ENCODE measurements at regions not wholly inside any gene's neighbourhood (a gene's known extent, or its start where the extent isn't known, plus 50 kb on each side); places are given as distances from the start of the nearest gene placed in this dataset.
"Not testable (repeated sequence)": the region's sequence is repeated elsewhere in the genome, so short reads cannot be mapped to it uniquely, and the experiment has no call there.

DNA sequence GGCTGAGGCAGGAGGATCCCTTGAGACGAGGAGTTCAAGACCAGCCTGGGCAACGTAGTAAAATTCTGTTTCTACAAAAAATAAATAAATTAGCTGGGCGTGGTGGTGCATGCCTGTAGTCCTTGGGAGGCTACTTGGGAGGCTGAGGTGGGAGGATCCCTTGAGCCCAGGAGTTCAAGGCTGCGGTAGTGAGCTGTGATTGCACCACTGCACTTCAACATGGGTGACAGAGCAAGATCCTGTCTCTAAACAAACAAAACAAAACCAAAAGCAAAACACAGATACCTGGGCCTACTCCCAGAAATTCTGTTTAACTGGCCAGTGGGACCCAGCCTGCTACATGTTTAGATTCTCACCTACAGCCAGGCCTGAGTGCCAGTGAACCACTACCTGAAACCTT lies 74.6 kb upstream of the MEDAG start:
- H3K36me3 ChIP-seq (ENCODE audit: control insufficient read depth, insufficient read depth, low read length), result no peaks in the 10 kb centered on the region
- no peak overlapping the region for H3K27ac ChIP-seq (ENCODE audit: low read depth, low read length)
- H3K4me1 ChIP-seq (ENCODE audit: control insufficient read depth, insufficient read depth, low read length), result peaks cover 13% of the 10 kb centered on the region; the same call in 1 of the 2 replicates
- H3K27me3 ChIP-seq (ENCODE audit: control insufficient read depth, insufficient read depth, low read length), result peaks cover 24% of the 10 kb centered on the region
- H3K9me3 ChIP-seq (ENCODE audit: control insufficient read depth, insufficient read depth, low read length), result no peaks in the 10 kb centered on the region
- no peak overlapping the region for H3K4me3 ChIP-seq (ENCODE audit: low read depth, low read length)
- H3K9ac ChIP-seq (ENCODE audit: low read depth, low read length), result no peak overlapping the region

DNA sequence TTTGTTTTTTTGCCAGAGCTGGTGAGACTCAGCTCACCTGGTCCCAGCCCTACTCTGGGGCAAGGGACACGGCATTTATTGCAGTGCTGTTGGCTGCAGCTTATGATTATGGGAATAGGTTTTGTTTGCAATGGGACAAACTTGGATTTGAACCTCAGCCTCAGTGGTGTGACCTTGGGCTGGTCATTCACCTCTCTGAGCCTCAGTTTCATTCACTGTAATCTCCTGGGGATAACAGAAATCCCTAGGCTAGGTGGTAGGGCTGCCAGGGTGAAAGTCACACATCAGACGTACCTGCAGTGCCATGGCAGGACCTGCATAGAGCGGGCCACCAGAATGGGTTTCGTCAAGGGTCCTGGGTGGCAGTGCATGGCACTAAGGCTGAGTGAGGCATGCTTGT lies 73.7 kb upstream of the MEDAG start:
- no peaks in the 10 kb centered on the region for H3K9me3 ChIP-seq (ENCODE audit: control insufficient read depth, insufficient read depth, low read length)
- H3K36me3 ChIP-seq (ENCODE audit: control insufficient read depth, insufficient read depth, low read length), result no peaks in the 10 kb centered on the region
- H3K27me3 ChIP-seq (ENCODE audit: control insufficient read depth, insufficient read depth, low read length), result peaks cover 19% of the 10 kb centered on the region
- peaks cover 12% of the 10 kb centered on the region; the same call in 1 of the 2 replicates for H3K4me1 ChIP-seq (ENCODE audit: control insufficient read depth, insufficient read depth, low read length)
- H3K9ac ChIP-seq (ENCODE audit: low read depth, low read length), result no peak overlapping the region
- no peak overlapping the region for H3K27ac ChIP-seq (ENCODE audit: low read depth, low read length)
- no peak overlapping the region for H3K4me3 ChIP-seq (ENCODE audit: low read depth, low read length)

DNA sequence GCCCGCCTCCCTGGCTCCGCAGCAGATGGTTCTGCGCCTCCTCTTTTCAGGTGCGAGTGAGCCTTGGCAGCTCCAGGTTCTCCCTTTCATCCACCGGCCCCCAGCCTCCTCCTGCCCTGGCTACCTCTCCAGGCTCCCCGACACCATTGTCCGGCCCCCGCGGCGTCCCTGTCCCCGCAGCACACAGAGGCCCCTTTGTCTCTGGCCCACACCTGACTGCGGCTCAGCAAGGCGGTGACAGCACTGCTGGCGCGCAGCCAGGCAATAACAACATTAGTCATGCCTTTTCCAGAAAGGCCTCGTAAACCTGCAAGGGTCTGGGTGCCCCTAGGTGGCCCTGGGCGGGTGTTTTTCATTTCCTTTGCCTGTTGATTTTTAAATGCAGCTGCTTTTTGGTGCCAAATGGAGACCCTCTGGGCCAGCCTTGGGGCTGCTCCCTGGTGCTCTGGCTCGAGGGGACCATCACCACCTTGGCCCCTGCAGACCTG lies 73.2 kb upstream of the MEDAG start:
- Histone ChIP-seq H3K4me3 (ENCODE audit: low read depth, low read length) (no peak overlapping the region), H3K9me3 (ENCODE audit: control insufficient read depth, insufficient read depth, low read length) (no peaks in the 10 kb centered on the region), H3K4me1 (ENCODE audit: control insufficient read depth, insufficient read depth, low read length) (peaks cover 7% of the 10 kb centered on the region; the same call in 1 of the 2 replicates), H3K9ac (ENCODE audit: low read depth, low read length) (no peak overlapping the region), H3K27ac (ENCODE audit: low read depth, low read length) (peak overlapping the region; percentile 47), H3K36me3 (ENCODE audit: control insufficient read depth, insufficient read depth, low read length) (no peaks in the 10 kb centered on the region), H3K27me3 (ENCODE audit: control insufficient read depth, insufficient read depth, low read length) (peaks cover 16% of the 10 kb centered on the region)

DNA sequence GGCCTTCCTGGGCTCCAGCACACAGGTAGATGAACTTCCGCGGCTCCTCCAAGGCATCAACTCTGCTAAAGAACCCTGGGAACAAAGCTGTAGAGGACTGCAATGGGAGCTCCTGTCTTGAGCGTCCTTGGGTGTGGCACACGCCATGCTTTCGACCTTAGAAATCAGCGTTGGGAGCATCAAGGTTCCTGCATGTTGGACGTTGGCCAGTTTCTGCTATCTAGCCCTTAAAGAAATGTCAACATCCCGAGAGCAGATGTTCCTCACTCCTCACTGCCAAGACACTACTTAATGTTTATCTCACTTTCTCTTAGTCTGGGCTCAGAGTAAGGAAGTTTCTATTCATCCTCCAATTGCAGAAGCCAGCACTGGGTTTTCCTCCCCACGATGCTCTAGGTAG lies 70.6 kb upstream of the MEDAG start:
- H3K27ac ChIP-seq (ENCODE audit: low read depth, low read length), result no peak overlapping the region
- H3K9ac ChIP-seq (ENCODE audit: low read depth, low read length), result no peak overlapping the region
- peaks cover 7% of the 10 kb centered on the region; the same call in 1 of the 2 replicates for H3K4me1 ChIP-seq (ENCODE audit: control insufficient read depth, insufficient read depth, low read length)

DNA sequence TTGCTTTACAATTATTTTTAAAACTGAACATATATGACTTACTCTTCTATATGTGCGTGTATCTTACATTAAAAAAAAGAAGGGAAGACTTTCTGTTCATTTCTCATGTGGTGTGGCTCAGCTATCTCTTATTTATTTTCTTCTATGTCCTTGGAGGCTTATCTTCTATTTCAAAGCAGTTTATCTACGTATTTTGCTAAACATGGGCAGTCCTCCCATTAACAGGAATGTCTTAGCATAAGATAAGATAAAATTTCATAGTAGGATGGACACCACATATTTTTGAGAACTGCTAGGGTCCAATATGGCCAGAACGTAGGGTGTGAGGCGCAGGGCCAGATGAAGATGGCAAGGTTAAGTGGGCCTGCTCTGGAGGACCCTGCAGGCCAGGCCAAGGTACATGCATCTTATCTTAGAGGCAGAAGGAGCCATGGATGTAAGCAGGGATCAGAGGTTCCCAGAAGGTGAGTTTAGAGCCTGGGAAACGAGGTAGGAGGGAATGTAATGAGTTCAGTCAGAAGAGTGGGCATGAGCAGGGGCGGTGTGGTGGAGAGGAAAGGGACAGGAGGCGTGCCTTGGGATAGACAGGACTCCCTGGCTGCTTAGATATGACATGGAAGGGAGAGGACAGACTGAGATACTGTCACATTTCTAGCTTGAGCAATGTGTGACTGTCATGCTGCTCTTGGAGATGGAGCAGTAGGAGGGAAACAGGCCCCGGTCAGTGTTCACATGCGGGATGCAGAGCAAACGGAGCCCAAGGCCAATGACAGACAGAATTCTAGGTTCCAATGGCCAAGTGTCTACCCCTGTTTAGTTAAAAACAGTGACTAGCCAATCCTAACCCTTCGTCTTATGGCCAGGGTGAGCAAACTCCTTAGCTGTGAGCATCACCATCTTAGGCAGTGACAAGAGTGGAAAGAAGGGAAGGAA lies 68.6 kb upstream of the MEDAG start:
- Histone ChIP-seq H3K27ac (ENCODE audit: low read depth, low read length) (no peak overlapping the region), H3K4me1 (ENCODE audit: control insufficient read depth, insufficient read depth, low read length) (peaks cover 7% of the 10 kb centered on the region; the same call in 1 of the 2 replicates), H3K27me3 (ENCODE audit: control insufficient read depth, insufficient read depth, low read length) (no peaks in the 10 kb centered on the region), H3K9me3 (ENCODE audit: control insufficient read depth, insufficient read depth, low read length) (no peaks in the 10 kb centered on the region), H3K36me3 (ENCODE audit: control insufficient read depth, insufficient read depth, low read length) (no peaks in the 10 kb centered on the region), H3K4me3 (ENCODE audit: low read depth, low read length) (no peak overlapping the region), H3K9ac (ENCODE audit: low read depth, low read length) (no peak overlapping the region)

More for the DNA sequence above, 70.6 kb upstream of the MEDAG start:
- H3K9me3 ChIP-seq (ENCODE audit: control insufficient read depth, insufficient read depth, low read length), result no peaks in the 10 kb centered on the region
- H3K4me3 ChIP-seq (ENCODE audit: low read depth, low read length), result no peak overlapping the region
- H3K36me3 ChIP-seq (ENCODE audit: control insufficient read depth, insufficient read depth, low read length), result no peaks in the 10 kb centered on the region
- no peaks in the 10 kb centered on the region for H3K27me3 ChIP-seq (ENCODE audit: control insufficient read depth, insufficient read depth, low read length)

DNA sequence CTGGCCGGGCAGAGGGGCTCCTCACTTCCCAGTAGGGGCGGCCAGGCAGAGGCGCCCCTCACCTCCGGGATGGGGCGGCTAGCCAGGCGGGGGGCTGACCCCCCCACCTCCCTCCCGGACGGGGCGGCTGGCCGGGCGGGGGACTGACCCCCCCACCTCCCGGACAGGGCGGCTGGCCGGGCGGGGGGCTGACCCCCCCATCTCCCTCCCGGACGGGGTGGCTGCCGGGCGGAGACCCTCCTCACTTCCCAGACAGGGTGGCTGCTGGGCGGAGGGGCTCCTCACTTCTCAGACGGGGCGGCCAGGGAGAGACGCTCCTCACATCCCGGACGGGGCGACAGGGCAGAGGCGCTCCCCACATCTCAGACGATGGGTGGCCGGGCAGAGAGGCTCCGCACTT lies 66.4 kb upstream of the MEDAG start:
- H3K9me3 ChIP-seq (ENCODE audit: control insufficient read depth, insufficient read depth, low read length); H3K4me1 ChIP-seq (ENCODE audit: control insufficient read depth, insufficient read depth, low read length); H3K4me3 ChIP-seq (ENCODE audit: low read depth, low read length); H3K27me3 ChIP-seq (ENCODE audit: control insufficient read depth, insufficient read depth, low read length); H3K27ac ChIP-seq (ENCODE audit: low read depth, low read length); H3K9ac ChIP-seq (ENCODE audit: low read depth, low read length); H3K36me3 ChIP-seq (ENCODE audit: control insufficient read depth, insufficient read depth, low read length): not testable (repeated sequence)

DNA sequence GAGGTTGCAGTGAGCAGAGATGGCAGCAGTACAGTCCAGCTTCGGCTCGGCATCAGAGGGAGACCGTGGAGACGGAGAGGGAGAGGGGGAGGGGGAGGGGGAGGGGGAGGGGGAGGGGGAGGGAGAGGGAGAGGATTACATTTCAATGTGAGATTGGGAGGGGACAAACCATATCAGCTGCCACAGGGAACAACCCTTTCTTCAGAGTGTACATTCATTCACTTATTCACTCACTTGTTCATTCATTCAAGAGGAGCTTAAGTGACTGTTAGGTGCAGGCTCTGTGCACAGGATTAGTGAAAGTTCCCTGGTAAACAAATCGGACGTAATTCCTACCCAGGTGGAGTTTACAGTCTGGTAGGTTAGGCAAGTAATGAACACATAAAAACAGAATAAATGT lies 65.6 kb upstream of the MEDAG start:
- Histone ChIP-seq H3K36me3 (ENCODE audit: control insufficient read depth, insufficient read depth, low read length) (no peaks in the 10 kb centered on the region), H3K4me1 (ENCODE audit: control insufficient read depth, insufficient read depth, low read length) (no peaks in the 10 kb centered on the region), H3K4me3 (ENCODE audit: low read depth, low read length) (no peak overlapping the region), H3K9me3 (ENCODE audit: control insufficient read depth, insufficient read depth, low read length) (no peaks in the 10 kb centered on the region), H3K27me3 (ENCODE audit: control insufficient read depth, insufficient read depth, low read length) (no peaks in the 10 kb centered on the region), H3K9ac (ENCODE audit: low read depth, low read length) (no peak overlapping the region), H3K27ac (ENCODE audit: low read depth, low read length) (no peak overlapping the region)

DNA sequence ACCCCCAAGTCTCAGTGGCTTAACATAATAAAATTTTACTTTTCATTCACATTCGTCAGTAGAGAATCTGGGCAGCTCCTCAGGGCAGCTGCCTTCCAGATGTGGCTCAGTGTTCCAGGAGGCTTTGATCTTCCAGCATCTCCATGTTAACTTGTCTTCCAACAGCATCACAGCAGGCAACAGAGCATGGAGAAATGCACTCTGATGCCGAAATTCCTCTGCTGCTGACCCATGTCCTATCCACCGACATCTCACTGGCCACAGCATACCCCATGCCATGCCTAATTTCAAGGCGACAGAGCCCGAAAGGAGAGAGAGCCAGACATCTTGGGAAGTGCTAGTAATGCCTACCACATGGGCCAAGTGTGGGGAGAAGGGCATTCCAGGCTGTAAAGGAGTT lies 64.9 kb upstream of the MEDAG start:
- Histone ChIP-seq H3K4me1 (ENCODE audit: control insufficient read depth, insufficient read depth, low read length) (no peaks in the 10 kb centered on the region), H3K4me3 (ENCODE audit: low read depth, low read length) (no peak overlapping the region), H3K27ac (ENCODE audit: low read depth, low read length) (no peak overlapping the region), H3K9ac (ENCODE audit: low read depth, low read length) (no peak overlapping the region), H3K36me3 (ENCODE audit: control insufficient read depth, insufficient read depth, low read length) (no peaks in the 10 kb centered on the region), H3K27me3 (ENCODE audit: control insufficient read depth, insufficient read depth, low read length) (no peaks in the 10 kb centered on the region), H3K9me3 (ENCODE audit: control insufficient read depth, insufficient read depth, low read length) (no peaks in the 10 kb centered on the region)

DNA sequence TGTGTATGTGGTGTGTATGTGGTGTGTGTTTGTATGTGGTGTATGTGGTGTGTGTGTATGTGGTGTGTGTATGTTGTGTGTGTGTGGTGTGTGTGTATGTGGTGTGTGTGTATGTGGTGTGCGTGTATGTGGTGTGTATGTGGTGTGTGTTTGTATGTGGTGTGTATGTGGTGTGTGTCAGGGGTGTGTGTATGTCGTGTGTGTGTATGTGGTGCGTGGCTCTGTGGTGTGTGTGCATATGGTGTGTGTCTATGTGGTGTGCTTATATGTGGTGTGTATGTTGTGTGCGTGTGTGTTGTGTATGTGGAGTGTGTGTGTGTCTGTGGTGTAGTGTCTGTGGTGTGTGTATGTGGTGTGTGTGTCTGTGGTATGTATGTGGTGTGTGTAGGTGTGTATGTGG lies 62.5 kb upstream of the MEDAG start:
- H3K27ac ChIP-seq (ENCODE audit: low read depth, low read length), result no peak overlapping the region
- H3K9ac ChIP-seq (ENCODE audit: low read depth, low read length), result no peak overlapping the region
- no peaks in the 10 kb centered on the region for H3K36me3 ChIP-seq (ENCODE audit: control insufficient read depth, insufficient read depth, low read length)
- H3K27me3 ChIP-seq (ENCODE audit: control insufficient read depth, insufficient read depth, low read length), result no peaks in the 10 kb centered on the region
- H3K4me3 ChIP-seq (ENCODE audit: low read depth, low read length), result no peak overlapping the region
- H3K9me3 ChIP-seq (ENCODE audit: control insufficient read depth, insufficient read depth, low read length), result no peaks in the 10 kb centered on the region
- no peaks in the 10 kb centered on the region for H3K4me1 ChIP-seq (ENCODE audit: control insufficient read depth, insufficient read depth, low read length)

DNA sequence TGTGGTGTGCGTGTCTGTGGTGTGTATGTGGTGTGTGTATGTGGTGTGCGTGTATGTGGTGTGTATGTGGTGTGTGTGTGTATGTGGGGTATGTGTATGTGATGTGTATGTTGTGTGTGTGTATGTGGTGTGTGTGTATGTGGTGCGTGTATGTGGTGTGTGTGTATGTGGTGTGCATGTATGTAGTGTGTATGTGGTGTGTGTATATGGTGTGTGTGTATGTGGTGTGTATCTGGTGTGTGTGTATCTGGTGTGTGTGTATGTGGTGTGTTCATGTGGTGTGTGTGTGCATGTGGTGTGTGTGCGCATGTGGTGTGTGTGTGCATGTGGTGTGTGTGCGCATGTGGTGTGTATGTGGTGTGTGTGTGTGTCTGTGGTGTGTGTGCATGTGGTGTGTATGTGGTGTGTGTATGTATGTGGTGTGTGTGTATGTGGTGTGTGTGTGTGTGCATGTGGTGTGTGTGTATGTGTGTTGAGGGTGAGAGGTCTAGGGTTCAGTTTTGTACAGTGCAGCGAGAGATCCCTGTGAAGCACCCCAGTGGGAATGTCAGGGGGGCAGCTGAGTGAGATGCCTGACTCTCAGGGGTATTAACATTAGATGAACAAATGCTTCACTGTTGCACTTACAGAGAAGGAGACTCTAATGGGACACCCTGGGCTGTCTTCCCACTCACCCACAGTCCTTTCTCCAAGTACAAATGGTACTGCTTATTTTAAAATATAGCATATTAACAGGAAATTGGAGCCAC lies 61.3 kb upstream of the MEDAG start:
- H3K4me1 ChIP-seq (ENCODE audit: control insufficient read depth, insufficient read depth, low read length), result no peaks in the 10 kb centered on the region
- no peak overlapping the region for H3K27ac ChIP-seq (ENCODE audit: low read depth, low read length)
- no peak overlapping the region for H3K4me3 ChIP-seq (ENCODE audit: low read depth, low read length)
- H3K9ac ChIP-seq (ENCODE audit: low read depth, low read length), result no peak overlapping the region
- no peaks in the 10 kb centered on the region for H3K9me3 ChIP-seq (ENCODE audit: control insufficient read depth, insufficient read depth, low read length)
- H3K27me3 ChIP-seq (ENCODE audit: control insufficient read depth, insufficient read depth, low read length), result no peaks in the 10 kb centered on the region
- no peaks in the 10 kb centered on the region for H3K36me3 ChIP-seq (ENCODE audit: control insufficient read depth, insufficient read depth, low read length)
